ENCODE measurements at regions not wholly inside any gene's neighbourhood (a gene's known extent, or its start where the extent isn't known, plus 50 kb on each side); places are given as distances from the start of the nearest gene placed in this dataset.

GRCh38 chr3:191792580-191792979 lies 331.6 kb downstream of the PYDC2 start:
- H3K36me3 ChIP-seq (ENCODE audit: control insufficient read depth, insufficient read depth, low read length), result no peaks in the 10 kb centered on the region
- peaks cover 10% of the 10 kb centered on the region for H3K9me3 ChIP-seq (ENCODE audit: control insufficient read depth, insufficient read depth, low read length)
- H3K4me3 ChIP-seq (ENCODE audit: low read depth, low read length), result no peak overlapping the region
- H3K27me3 ChIP-seq (ENCODE audit: control insufficient read depth, insufficient read depth, low read length), result no peaks in the 10 kb centered on the region
- H3K9ac ChIP-seq (ENCODE audit: low read depth, low read length), result no peak overlapping the region
- H3K4me1 ChIP-seq (ENCODE audit: control insufficient read depth, insufficient read depth, low read length), result no peaks in the 10 kb centered on the region

- peaks cover 8% of the 10 kb centered on the region for H3K9me3 ChIP-seq (ENCODE audit: control insufficient read depth, insufficient read depth, low read length)
- H3K36me3 ChIP-seq (ENCODE audit: control insufficient read depth, insufficient read depth, low read length), result no peaks in the 10 kb centered on the region
- H3K9ac ChIP-seq (ENCODE audit: low read depth, low read length), result no peak overlapping the region
- no peaks in the 10 kb centered on the region for H3K27me3 ChIP-seq (ENCODE audit: control insufficient read depth, insufficient read depth, low read length)
- no peak overlapping the region for H3K4me3 ChIP-seq (ENCODE audit: low read depth, low read length)
- no peaks in the 10 kb centered on the region for H3K4me1 ChIP-seq (ENCODE audit: control insufficient read depth, insufficient read depth, low read length)
Measured at GRCh38 chr3:191795196-191795595, 334.2 kb downstream of the PYDC2 start.

- no peaks in the 10 kb centered on the region for H3K27me3 ChIP-seq (ENCODE audit: control insufficient read depth, insufficient read depth, low read length)
- H3K9ac ChIP-seq (ENCODE audit: low read depth, low read length), result no peak overlapping the region
- H3K4me1 ChIP-seq (ENCODE audit: control insufficient read depth, insufficient read depth, low read length), result no peaks in the 10 kb centered on the region
- H3K9me3 ChIP-seq (ENCODE audit: control insufficient read depth, insufficient read depth, low read length), result no peaks in the 10 kb centered on the region
- H3K36me3 ChIP-seq (ENCODE audit: control insufficient read depth, insufficient read depth, low read length), result no peaks in the 10 kb centered on the region
- H3K4me3 ChIP-seq (ENCODE audit: low read depth, low read length), result no peak overlapping the region
Measured at GRCh38 chr3:191797271-191797670, 336.3 kb downstream of the PYDC2 start.

DNA sequence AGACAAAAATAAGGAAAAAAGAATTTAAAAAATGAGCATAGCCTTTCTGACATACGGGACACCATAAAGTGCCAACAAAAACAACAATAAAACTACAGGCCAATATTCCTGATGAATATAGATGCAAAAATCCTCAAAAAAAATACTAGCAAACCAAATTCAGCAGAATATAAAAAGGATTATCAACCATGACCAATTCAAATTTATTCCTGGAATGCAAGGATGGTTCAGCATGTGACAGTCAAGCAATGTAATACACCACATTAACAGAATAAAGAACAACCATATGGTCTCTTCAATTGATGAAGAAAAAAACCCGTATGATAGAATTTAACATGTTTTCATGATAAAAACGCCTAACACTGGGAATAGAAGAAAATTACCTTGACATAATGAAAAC lies 341.7 kb downstream of the PYDC2 start:
- Histone ChIP-seq H3K27me3 (ENCODE audit: control insufficient read depth, insufficient read depth, low read length) (no peaks in the 10 kb centered on the region), H3K9me3 (ENCODE audit: control insufficient read depth, insufficient read depth, low read length) (no peaks in the 10 kb centered on the region), H3K4me3 (ENCODE audit: low read depth, low read length) (no peak overlapping the region), H3K36me3 (ENCODE audit: control insufficient read depth, insufficient read depth, low read length) (no peaks in the 10 kb centered on the region), H3K9ac (ENCODE audit: low read depth, low read length) (no peak overlapping the region), H3K4me1 (ENCODE audit: control insufficient read depth, insufficient read depth, low read length) (no peaks in the 10 kb centered on the region)

GRCh38 chr3:191804935-191805334 lies 344.0 kb downstream of the PYDC2 start:
- H3K9ac ChIP-seq (ENCODE audit: low read depth, low read length), result no peak overlapping the region
- H3K36me3 ChIP-seq (ENCODE audit: control insufficient read depth, insufficient read depth, low read length), result no peaks in the 10 kb centered on the region
- H3K9me3 ChIP-seq (ENCODE audit: control insufficient read depth, insufficient read depth, low read length), result no peaks in the 10 kb centered on the region
- H3K4me1 ChIP-seq (ENCODE audit: control insufficient read depth, insufficient read depth, low read length), result no peaks in the 10 kb centered on the region
- no peaks in the 10 kb centered on the region for H3K27me3 ChIP-seq (ENCODE audit: control insufficient read depth, insufficient read depth, low read length)
- H3K4me3 ChIP-seq (ENCODE audit: low read depth, low read length), result no peak overlapping the region

- no peaks in the 10 kb centered on the region for H3K27me3 ChIP-seq (ENCODE audit: control insufficient read depth, insufficient read depth, low read length)
- no peak overlapping the region for H3K9ac ChIP-seq (ENCODE audit: low read depth, low read length)
- no peaks in the 10 kb centered on the region for H3K9me3 ChIP-seq (ENCODE audit: control insufficient read depth, insufficient read depth, low read length)
Measured at GRCh38 chr3:191808073-191808472, 347.1 kb downstream of the PYDC2 start.

DNA sequence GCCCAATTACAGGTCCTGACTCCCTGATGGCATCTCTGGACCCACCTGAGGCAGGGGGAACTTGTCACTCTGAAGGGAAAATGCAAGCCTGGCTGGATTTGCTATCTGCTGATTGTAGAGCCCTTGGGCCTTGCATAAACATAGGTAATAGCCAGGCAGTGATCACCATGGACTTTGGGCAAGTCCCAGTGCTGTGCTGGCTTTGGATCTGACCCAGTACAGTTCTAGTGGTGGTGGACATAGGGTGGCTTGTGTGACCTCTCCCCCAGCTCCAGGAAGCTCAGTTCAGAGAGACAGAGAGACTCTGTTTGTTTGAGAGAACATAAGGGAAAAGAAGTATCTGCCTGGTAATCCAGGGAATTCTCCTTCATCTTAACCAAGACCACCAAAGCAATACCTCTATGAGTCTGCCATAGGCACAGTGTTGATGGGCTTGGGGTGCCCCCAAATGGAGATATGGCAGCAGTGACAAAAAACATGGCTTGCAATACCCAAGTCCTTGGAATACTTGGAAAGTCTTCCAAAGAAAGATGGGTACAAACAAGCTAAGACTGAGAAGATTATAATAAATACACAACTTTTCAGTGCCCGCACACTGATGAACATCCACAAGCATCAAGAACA lies 348.5 kb downstream of the PYDC2 start:
- Histone ChIP-seq H3K36me3 (ENCODE audit: control insufficient read depth, insufficient read depth, low read length) (no peaks in the 10 kb centered on the region), H3K9me3 (ENCODE audit: control insufficient read depth, insufficient read depth, low read length) (no peaks in the 10 kb centered on the region), H3K27me3 (ENCODE audit: control insufficient read depth, insufficient read depth, low read length) (no peaks in the 10 kb centered on the region), H3K9ac (ENCODE audit: low read depth, low read length) (no peak overlapping the region), H3K4me3 (ENCODE audit: low read depth, low read length) (no peak overlapping the region), H3K4me1 (ENCODE audit: control insufficient read depth, insufficient read depth, low read length) (no peaks in the 10 kb centered on the region)

More at GRCh38 chr3:191808073-191808472, 347.1 kb downstream of the PYDC2 start:
- no peaks in the 10 kb centered on the region for H3K4me1 ChIP-seq (ENCODE audit: control insufficient read depth, insufficient read depth, low read length)
- no peaks in the 10 kb centered on the region for H3K36me3 ChIP-seq (ENCODE audit: control insufficient read depth, insufficient read depth, low read length)
- no peak overlapping the region for H3K4me3 ChIP-seq (ENCODE audit: low read depth, low read length)

DNA sequence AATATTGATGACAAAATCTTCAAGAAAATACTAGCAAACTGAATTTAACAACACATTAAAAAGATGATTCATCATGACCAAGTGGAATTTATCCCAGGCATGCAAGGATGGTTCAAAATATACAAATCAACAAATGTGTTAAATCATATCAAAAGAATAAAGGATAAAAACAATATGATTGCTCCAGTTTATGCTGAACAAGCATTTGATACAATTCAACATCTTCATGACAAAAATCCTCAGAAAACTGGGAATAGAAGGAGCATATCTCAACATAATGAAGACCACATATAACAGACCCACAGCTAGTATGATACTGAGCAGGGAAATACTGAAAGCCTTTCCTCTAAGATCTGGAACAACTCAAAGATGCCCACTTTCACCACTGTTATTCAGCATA lies 352.3 kb downstream of the PYDC2 start:
- no peaks in the 10 kb centered on the region for H3K4me1 ChIP-seq (ENCODE audit: control insufficient read depth, insufficient read depth, low read length)
- no peaks in the 10 kb centered on the region for H3K36me3 ChIP-seq (ENCODE audit: control insufficient read depth, insufficient read depth, low read length)
- H3K4me3 ChIP-seq (ENCODE audit: low read depth, low read length), result no peak overlapping the region
- no peak overlapping the region for H3K9ac ChIP-seq (ENCODE audit: low read depth, low read length)
- no peaks in the 10 kb centered on the region for H3K9me3 ChIP-seq (ENCODE audit: control insufficient read depth, insufficient read depth, low read length)
- no peaks in the 10 kb centered on the region for H3K27me3 ChIP-seq (ENCODE audit: control insufficient read depth, insufficient read depth, low read length)

DNA sequence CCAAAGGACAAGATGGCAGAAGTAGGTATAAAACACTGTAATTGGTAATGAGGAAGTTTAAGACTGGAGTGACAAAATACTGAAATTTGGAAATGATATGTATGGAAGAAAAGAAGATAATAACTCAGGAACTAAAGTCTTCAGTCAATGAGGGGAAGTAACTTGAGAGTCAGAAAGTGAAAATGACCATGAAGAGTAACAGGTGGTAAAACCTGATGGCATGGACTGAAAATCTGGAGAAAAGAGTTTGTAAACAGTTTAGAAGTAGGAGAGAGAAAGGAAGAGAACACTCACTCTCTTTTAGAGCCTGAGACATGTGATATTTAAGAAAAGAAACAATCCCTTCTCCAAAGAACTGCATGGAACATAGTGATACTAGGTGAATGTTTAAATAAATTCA lies 387.9 kb downstream of the PYDC2 start:
- Histone ChIP-seq H3K9me3 (ENCODE audit: control insufficient read depth, insufficient read depth, low read length) (no peaks in the 10 kb centered on the region), H3K9ac (ENCODE audit: low read depth, low read length) (no peak overlapping the region), H3K4me3 (ENCODE audit: low read depth, low read length) (no peak overlapping the region), H3K4me1 (ENCODE audit: control insufficient read depth, insufficient read depth, low read length) (no peaks in the 10 kb centered on the region), H3K36me3 (ENCODE audit: control insufficient read depth, insufficient read depth, low read length) (no peaks in the 10 kb centered on the region), H3K27me3 (ENCODE audit: control insufficient read depth, insufficient read depth, low read length) (no peaks in the 10 kb centered on the region)

DNA sequence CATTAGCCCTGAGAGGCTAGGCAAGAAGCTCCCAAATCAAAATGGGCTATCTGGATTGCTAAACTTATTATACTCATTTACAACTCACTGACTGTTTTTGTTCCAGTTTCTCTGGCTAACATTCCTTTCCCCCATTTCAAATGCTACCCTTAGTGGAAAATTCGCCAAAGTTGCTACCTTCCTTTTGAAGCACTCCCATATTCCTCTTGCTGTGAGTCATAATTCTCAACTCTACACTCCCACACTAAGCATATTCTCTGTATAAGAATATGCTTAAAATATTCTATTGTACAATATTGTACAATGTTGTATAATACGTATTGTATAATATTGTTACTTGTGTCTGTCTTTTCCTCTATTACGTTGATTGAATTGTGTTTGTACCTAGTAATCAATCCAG lies 398.6 kb downstream of the PYDC2 start:
- H3K9ac ChIP-seq (ENCODE audit: low read depth, low read length), result no peak overlapping the region
- H3K4me1 ChIP-seq (ENCODE audit: control insufficient read depth, insufficient read depth, low read length), result no peaks in the 10 kb centered on the region
- no peaks in the 10 kb centered on the region for H3K36me3 ChIP-seq (ENCODE audit: control insufficient read depth, insufficient read depth, low read length)
- H3K27me3 ChIP-seq (ENCODE audit: control insufficient read depth, insufficient read depth, low read length), result no peaks in the 10 kb centered on the region
- no peak overlapping the region for H3K4me3 ChIP-seq (ENCODE audit: low read depth, low read length)
- H3K9me3 ChIP-seq (ENCODE audit: control insufficient read depth, insufficient read depth, low read length), result no peaks in the 10 kb centered on the region

GRCh38 chr3:191869738-191870415 lies 408.9 kb downstream of the PYDC2 start:
- Histone ChIP-seq H3K9ac (ENCODE audit: low read depth, low read length) (no peak overlapping the region), H3K4me3 (ENCODE audit: low read depth, low read length) (no peak overlapping the region), H3K27me3 (ENCODE audit: control insufficient read depth, insufficient read depth, low read length) (no peaks in the 10 kb centered on the region), H3K4me1 (ENCODE audit: control insufficient read depth, insufficient read depth, low read length) (peaks cover 6% of the 10 kb centered on the region), H3K36me3 (ENCODE audit: control insufficient read depth, insufficient read depth, low read length) (no peaks in the 10 kb centered on the region), H3K9me3 (ENCODE audit: control insufficient read depth, insufficient read depth, low read length) (no peaks in the 10 kb centered on the region)

- H3K9ac ChIP-seq (ENCODE audit: low read depth, low read length), result no peak overlapping the region
- no peak overlapping the region for H3K4me3 ChIP-seq (ENCODE audit: low read depth, low read length)
- no peaks in the 10 kb centered on the region for H3K9me3 ChIP-seq (ENCODE audit: control insufficient read depth, insufficient read depth, low read length)
- no peaks in the 10 kb centered on the region for H3K36me3 ChIP-seq (ENCODE audit: control insufficient read depth, insufficient read depth, low read length)
- H3K4me1 ChIP-seq (ENCODE audit: control insufficient read depth, insufficient read depth, low read length), result peaks cover 6% of the 10 kb centered on the region
- no peaks in the 10 kb centered on the region for H3K27me3 ChIP-seq (ENCODE audit: control insufficient read depth, insufficient read depth, low read length)
Measured at GRCh38 chr3:191873736-191874135, 412.8 kb downstream of the PYDC2 start.

All from iPS-15b (cell line).